ENCODE measurements at regions not wholly inside any gene's neighbourhood (a gene's known extent, or its start where the extent isn't known, plus 50 kb on each side); places are given as distances from the start of the nearest gene placed in this dataset.

DNA sequence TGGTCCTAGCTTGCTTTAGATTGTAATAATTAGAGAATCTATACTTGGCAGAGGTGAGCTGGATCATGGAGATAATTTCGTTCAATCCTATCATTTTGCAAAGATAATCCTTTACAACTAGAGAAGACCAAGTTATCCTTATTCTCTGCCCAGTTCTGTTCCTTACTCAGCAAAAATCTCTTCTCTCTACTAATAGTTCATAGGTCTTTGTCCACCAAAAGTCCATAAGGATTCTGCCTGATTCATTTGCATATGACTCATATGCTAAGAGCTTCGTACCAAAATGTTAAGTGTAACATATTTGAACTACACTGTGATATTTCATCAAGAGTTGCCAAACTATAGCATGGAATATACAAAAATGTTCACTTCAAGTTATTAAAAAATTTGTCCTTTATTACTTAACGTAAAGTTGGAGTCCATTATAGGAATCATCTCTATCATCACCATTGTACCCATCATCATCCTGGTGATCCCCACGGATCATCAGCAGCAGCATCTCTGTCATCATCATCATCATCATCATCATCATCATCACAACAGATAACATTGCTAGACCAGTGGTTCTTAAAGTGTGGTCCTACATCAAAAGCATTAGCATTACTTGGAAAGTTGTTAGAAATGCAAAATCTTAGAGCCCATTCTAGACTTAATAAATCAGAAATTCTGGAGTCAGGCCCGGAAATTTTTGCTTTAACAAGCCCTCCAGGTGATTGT lies 463.0 kb downstream of the DHX35 start:
- TF ChIP-seq, protein P1, sequence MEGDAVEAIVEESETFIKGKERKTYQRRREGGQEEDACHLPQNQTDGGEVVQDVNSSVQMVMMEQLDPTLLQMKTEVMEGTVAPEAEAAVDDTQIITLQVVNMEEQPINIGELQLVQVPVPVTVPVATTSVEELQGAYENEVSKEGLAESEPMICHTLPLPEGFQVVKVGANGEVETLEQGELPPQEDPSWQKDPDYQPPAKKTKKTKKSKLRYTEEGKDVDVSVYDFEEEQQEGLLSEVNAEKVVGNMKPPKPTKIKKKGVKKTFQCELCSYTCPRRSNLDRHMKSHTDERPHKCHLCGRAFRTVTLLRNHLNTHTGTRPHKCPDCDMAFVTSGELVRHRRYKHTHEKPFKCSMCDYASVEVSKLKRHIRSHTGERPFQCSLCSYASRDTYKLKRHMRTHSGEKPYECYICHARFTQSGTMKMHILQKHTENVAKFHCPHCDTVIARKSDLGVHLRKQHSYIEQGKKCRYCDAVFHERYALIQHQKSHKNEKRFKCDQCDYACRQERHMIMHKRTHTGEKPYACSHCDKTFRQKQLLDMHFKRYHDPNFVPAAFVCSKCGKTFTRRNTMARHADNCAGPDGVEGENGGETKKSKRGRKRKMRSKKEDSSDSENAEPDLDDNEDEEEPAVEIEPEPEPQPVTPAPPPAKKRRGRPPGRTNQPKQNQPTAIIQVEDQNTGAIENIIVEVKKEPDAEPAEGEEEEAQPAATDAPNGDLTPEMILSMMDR (IDR thresholded peaks at IDR 0.05; ENCODE audit: control insufficient read depth, insufficient read depth, low read depth, low read length, missing control alignments), result no peak
- no peak overlapping the region for H3K4me3 ChIP-seq (ENCODE audit: control insufficient read depth, low read depth, low read length)
- DNase-seq (ENCODE audit: low read depth), result no peak

DNA sequence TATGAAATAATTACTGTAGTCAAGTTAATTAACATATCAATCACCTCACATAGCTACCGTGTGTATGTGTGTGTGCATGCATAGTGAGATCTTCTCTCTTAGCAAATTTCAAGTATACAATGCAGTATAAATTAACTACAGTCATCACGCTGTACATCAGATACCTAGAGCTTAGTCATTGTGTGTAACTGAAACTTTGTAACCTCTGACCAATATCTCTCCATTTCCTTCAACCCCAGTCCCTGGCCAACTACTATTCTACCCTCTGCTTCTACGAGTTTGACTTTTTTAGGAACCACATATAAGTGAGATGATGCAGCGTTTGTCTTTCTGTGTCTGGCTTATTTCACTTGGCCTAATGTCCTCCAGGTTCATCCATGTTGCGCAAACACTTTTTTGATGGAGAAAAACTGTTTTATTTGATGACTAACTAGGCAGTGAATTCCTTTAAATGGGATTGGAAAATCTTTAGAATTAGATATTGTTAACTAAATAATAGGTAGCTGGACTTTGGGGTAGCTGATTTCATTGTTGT lies 459.5 kb downstream of the DHX35 start:
- TF ChIP-seq, protein P1 (IDR thresholded peaks at IDR 0.05; ENCODE audit: control insufficient read depth, insufficient read depth, low read depth, low read length, missing control alignments), result no peak
- DNase-seq (ENCODE audit: low read depth), result no peak
- H3K4me3 ChIP-seq (ENCODE audit: control insufficient read depth, low read depth, low read length), result no peak overlapping the region

DNA sequence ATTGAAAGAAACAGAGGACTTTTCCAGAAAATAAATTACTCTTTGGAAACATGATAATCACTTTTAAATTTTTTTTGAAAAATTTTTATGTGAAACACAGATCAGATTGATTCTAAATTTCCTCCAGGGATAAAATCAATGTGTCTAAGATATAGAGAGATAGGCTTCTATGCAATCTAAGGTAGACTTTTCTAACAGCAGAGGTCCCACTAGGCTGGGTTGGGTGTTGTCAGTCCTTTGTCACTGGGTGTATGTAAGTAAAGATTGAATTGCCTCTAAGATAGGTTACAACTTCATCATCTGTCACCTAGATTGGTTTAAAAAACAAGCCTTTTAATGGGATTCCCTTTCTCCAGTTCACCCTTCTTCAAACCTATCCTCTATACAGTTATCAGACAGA lies 449.9 kb downstream of the DHX35 start:
- H3K4me3 ChIP-seq (ENCODE audit: control insufficient read depth, low read depth, low read length), result no peak overlapping the region
- TF ChIP-seq, protein P1 (IDR thresholded peaks at IDR 0.05; ENCODE audit: control insufficient read depth, insufficient read depth, low read depth, low read length, missing control alignments), result no peak
- DNase-seq (ENCODE audit: low read depth), result no peak

DNA sequence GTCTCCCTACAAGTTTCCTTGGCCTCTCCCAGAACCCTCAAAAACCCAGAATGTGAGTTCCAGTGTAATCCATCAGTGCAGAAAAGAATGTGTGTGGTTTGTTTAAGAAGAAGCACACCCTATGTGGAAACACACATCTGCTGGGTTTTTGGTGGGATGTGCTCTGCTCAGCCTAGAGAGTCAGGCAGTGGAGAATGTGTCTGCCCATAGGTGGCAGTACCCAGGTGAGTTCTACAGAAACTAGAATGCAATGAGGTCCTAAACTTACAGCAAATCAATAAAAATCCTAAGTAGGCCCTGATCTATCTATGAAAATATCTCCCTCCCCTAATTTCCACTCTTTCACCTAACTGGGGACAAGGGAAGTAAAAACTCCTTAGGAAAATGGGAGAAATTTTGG lies 437.3 kb downstream of the DHX35 start:
- no peak for DNase-seq (ENCODE audit: low read depth)
- TF ChIP-seq, protein P1 (IDR thresholded peaks at IDR 0.05; ENCODE audit: control insufficient read depth, insufficient read depth, low read depth, low read length, missing control alignments), result no peak
- no peak overlapping the region for H3K4me3 ChIP-seq (ENCODE audit: control insufficient read depth, low read depth, low read length)

DNA sequence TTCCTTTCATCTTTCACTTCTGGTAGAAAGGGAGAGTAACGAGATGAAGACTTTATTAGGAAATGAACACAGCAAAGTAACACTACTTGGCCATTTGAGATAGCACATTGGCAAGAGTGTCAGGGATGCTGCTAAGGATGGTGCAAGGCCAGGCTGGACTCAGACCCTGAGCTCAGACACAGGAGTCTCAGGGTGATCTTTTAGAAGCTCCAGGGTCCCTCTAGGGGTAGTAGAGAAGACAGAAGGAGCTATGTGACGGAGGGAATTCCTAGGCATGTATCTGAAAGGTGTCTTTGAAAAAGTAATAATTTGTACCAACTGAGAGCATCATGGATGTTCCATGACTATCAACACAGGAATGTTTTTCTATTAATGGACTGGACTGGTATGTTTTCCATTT lies 436.5 kb downstream of the DHX35 start:
- H3K4me3 ChIP-seq (ENCODE audit: control insufficient read depth, low read depth, low read length), result no peak overlapping the region
- no peak for DNase-seq (ENCODE audit: low read depth)

DNA sequence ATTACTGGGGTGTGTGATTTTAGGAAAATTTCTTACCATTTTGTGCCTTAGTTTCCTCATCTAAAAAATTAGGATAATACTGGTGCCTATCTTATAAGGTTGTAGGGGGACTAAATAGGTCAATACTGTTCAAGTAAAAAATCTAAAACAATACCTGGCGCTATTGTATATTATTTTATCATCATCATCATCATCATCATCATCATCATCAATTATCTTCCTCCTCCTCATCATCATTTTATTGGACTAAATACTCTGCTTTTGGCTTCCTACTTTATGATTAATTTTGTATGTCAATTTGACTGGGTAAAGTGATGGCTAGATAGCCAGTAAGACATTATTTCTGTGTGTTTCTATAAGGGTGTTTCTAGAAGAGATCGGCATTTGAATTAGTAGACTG lies 435.5 kb downstream of the DHX35 start:
- no peak for DNase-seq (ENCODE audit: low read depth)
- H3K4me3 ChIP-seq (ENCODE audit: control insufficient read depth, low read depth, low read length), result no peak overlapping the region
- TF ChIP-seq, protein P1 (IDR thresholded peaks at IDR 0.05; ENCODE audit: control insufficient read depth, insufficient read depth, low read depth, low read length, missing control alignments), result no peak

More for the DNA sequence above, 436.5 kb downstream of the DHX35 start:
- TF ChIP-seq, protein P1 (IDR thresholded peaks at IDR 0.05; ENCODE audit: control insufficient read depth, insufficient read depth, low read depth, low read length, missing control alignments), result no peak
